ENCODE measurements at regions not wholly inside any gene's neighbourhood (a gene's known extent, or its start where the extent isn't known, plus 50 kb on each side); places are given as distances from the start of the nearest gene placed in this dataset.

- TF ChIP-seq EZH2phosphoT487 (conservative IDR thresholded peaks at IDR 0.05; ENCODE audit: low read length): no peak
- no peak for TF ChIP-seq CTCF (IDR thresholded peaks at IDR 0.05; ENCODE audit: insufficient read depth, low read length, poor library complexity, severe bottlenecking)
Observed at GRCh38 chr3:124053871-124054270, 61.9 kb upstream of the ROPN1 start.

All from SU-DHL-6 (cell line).